Immature natural killer cell (primary cell): ENCODE measurements at regions not wholly inside any gene's neighbourhood (a gene's known extent, or its start where the extent isn't known, plus 50 kb on each side); places are given as distances from the start of the nearest gene placed in this dataset.

Experiments used
- DNase-seq, 3 donors: peaks; one replicate each; pipeline ENCODE4 v3.0.0; 2022; ENCODE audit warnings: mixed read lengths in 1 of 3
- H3K27ac Mint-ChIP-seq, 6 donors: one replicate each; pipeline ENCODE4 v1.8.0; 2020; ENCODE audit warnings: mixed read lengths in 6 of 6, mild to moderate bottlenecking in 5 of 6, inconsistent platforms in 4 of 6, moderate library complexity in 3 of 6
- H3K27me3 Mint-ChIP-seq, 3 donors: one replicate each; pipeline ENCODE4 v1.8.0; 2020 to 2021; ENCODE audit warnings: low read depth in 3 of 3, mild to moderate bottlenecking in 3 of 3, mixed read lengths in 3 of 3, moderate library complexity in 3 of 3, inconsistent platforms in 1 of 3
- H3K36me3 Mint-ChIP-seq, 3 donors: one replicate each; pipeline ENCODE4 v1.8.0; 2020; ENCODE audit warnings: mixed read lengths in 3 of 3, inconsistent platforms in 2 of 3, mild to moderate bottlenecking in 2 of 3
- H3K4me1 Mint-ChIP-seq, 2 donors: one replicate each; pipeline ENCODE4 v1.8.0; 2020; ENCODE audit warnings: inconsistent platforms in 2 of 2, mild to moderate bottlenecking in 2 of 2, mixed read lengths in 2 of 2, moderate library complexity in 1 of 2
- H3K4me3 Mint-ChIP-seq, 5 donors: one replicate each; pipeline ENCODE4 v1.8.0; 2020; ENCODE audit warnings: mild to moderate bottlenecking in 5 of 5, mixed read lengths in 5 of 5, inconsistent platforms in 3 of 5, moderate library complexity in 3 of 5
- H3K9me3 Mint-ChIP-seq, 6 donors: one replicate each; pipeline ENCODE4 v1.8.0; 2020; ENCODE audit warnings: mild to moderate bottlenecking in 6 of 6, mixed read lengths in 6 of 6, inconsistent platforms in 4 of 6, moderate library complexity in 3 of 6

DNA sequence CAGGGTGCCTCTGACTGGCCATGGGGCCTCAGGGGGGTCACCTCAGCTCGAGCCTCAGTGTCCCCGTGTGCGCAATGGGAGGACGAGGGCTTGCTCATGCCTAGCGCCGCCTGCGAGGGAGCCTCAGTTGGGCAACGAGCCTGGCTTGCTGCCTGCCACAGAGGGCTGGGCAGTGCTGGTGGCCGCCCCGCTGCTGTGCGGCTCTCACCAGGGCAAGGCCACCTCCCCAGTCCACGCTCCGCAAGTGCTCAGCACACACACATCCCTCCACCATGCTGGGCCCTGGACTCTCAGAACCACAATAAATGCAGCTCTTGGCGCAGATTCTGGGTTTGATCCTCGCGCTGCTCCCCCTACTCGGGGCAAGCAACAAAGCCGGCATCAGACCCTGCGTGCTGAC, 76.2 kb downstream of the ENGASE start:
- H3K27ac Mint-ChIP-seq = no peak overlapping the region
- no peaks in the 10 kb centered on the region for H3K36me3 Mint-ChIP-seq
- no peaks in the 10 kb centered on the region for H3K4me1 Mint-ChIP-seq
- H3K4me3 Mint-ChIP-seq = no peak overlapping the region
- H3K9me3 Mint-ChIP-seq = no peaks in the 10 kb centered on the region
- H3K27me3 Mint-ChIP-seq = peaks cover 0 to 1% (median 1%) of the 10 kb centered on the region in 3 donors
- no peak for DNase-seq

DNA sequence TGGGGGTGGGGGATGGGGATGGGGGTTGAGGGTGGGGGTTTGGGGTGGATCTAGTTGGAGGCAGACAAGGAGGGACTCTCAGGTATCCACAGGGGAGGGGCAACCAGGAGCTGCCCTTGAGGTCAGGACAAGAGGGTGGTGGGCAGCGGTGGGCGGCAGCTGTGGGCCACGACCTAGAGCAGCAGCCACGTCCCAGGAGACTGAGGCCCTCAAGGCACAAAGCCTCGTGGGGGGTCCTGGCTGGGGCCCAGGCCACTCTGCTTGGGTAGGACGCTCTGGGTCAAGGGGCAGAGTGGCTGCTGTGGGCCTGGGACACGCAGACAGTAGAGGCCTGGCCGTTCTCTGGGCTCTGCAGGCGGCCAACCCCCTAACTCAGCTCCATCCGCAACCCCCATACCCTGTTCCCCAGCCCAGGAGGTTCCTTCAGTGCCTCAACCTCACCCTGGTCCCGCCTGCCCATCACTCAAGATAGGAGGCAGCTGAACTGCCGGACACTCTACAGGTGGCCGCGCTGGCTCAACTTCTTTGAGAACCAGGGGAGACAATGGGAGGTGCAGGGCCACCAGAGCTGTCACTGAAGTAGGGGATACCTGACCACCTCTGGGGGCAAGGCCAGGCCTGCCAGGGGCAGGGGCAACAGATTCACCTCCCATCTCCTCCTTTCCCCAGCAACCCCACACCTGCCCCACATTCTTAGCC, 75.6 kb downstream of the ENGASE start:
- no peak for DNase-seq
- Mint-ChIP-seq H3K36me3 (no peaks in the 10 kb centered on the region), H3K27me3 (peaks cover 0 to 1% (median 1%) of the 10 kb centered on the region in 3 donors), H3K4me1 (no peaks in the 10 kb centered on the region), H3K4me3 (no peak overlapping the region), H3K27ac (no peak overlapping the region), H3K9me3 (no peaks in the 10 kb centered on the region)

DNA sequence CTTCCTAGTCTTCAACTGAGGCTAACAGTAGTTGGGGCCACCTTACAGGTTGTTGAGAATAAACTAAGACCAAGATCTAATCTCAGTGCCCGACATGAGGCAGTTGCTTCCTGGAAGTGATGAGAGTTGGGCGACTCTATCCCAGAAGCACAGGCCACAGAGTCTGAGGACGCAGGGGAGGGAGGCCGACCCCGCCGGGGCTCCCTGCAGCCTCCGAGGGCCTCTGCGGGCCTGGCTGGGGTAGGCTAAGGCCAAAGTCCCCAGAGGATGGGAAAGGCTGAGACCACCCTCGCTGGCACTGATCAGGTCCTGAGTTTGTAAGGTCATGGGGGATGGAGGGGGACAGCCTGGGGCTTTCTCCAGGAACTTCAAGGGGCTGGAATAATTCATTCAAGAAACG, 74.0 kb downstream of the ENGASE start:
- DNase-seq = no peak
- Mint-ChIP-seq H3K4me3 (no peak overlapping the region), H3K27ac (no peak overlapping the region), H3K36me3 (no peaks in the 10 kb centered on the region), H3K9me3 (no peaks in the 10 kb centered on the region), H3K27me3 (peaks cover 0 to 1% (median 1%) of the 10 kb centered on the region in 3 donors), H3K4me1 (no peaks in the 10 kb centered on the region)

GRCh38 chr17:79147746-79148506, 73.3 kb downstream of the ENGASE start:
- H3K36me3 Mint-ChIP-seq = no peaks in the 10 kb centered on the region
- no peak for DNase-seq
- no peak overlapping the region for H3K27ac Mint-ChIP-seq

GRCh38 chr17:79146562-79146961, 71.9 kb downstream of the ENGASE start:
- Mint-ChIP-seq H3K36me3 (no peaks in the 10 kb centered on the region), H3K9me3 (no peaks in the 10 kb centered on the region), H3K27ac (no peak overlapping the region), H3K4me3 (no peak overlapping the region), H3K27me3 (peaks cover 0 to 2% (median 1%) of the 10 kb centered on the region in 3 donors), H3K4me1 (no peaks in the 10 kb centered on the region)
- no peak for DNase-seq

More at GRCh38 chr17:79147746-79148506, 73.3 kb downstream of the ENGASE start:
- Mint-ChIP-seq H3K9me3 (no peaks in the 10 kb centered on the region), H3K27me3 (peaks cover 1 to 2% (median 1%) of the 10 kb centered on the region in 3 donors), H3K4me1 (no peaks in the 10 kb centered on the region), H3K4me3 (no peak overlapping the region)

DNA sequence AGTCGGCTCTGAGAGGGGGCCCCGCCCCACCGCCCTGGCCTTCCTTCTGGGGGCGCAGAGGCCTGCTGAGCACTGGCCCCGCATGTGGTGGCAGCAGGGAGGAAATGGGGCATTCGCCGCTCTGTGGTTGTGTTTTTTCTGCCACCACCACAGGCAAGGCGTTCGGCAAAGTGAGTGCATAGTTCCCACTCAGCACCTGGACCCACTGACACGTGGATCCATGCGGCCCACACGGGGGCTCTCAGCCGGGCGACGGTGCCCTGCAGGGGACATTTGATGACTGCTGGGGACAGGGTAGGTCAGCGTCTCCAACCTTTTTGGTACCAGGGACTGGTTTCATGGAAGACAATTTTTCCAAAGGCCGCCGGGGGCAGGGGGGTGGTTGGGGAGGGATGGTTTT, 70.9 kb downstream of the ENGASE start:
- DNase-seq = no peak
- no peaks in the 10 kb centered on the region for H3K9me3 Mint-ChIP-seq
- no peak overlapping the region for H3K4me3 Mint-ChIP-seq
- no peak overlapping the region for H3K27ac Mint-ChIP-seq
- no peaks in the 10 kb centered on the region for H3K4me1 Mint-ChIP-seq
- peaks cover 0 to 2% (median 1%) of the 10 kb centered on the region in 3 donors for H3K27me3 Mint-ChIP-seq
- no peaks in the 10 kb centered on the region for H3K36me3 Mint-ChIP-seq

DNA sequence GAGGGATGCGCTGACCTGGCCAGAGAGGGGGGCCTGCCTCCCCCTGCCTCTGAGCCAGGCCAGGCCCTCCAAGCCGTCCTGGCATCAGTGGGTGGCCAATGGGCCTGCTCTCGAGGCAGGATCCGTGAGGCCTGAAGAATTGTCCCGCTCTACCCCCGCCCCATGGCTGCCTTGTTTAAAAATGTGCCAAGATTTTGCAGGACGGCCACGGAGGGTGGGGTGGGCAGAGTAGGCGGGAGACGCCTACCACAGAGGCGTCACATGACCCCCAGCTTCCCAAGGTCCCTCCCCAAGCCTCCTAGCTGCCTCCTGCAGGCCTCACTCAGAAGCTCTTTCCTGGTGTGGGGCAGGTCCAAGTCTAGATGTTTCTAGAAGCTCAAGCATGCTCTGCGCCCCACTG, 69.5 kb downstream of the ENGASE start:
- DNase-seq = no peak
- H3K36me3 Mint-ChIP-seq = no peaks in the 10 kb centered on the region
- H3K4me3 Mint-ChIP-seq = no peak overlapping the region
- H3K27ac Mint-ChIP-seq = no peak overlapping the region
- no peaks in the 10 kb centered on the region for H3K4me1 Mint-ChIP-seq
- no peaks in the 10 kb centered on the region for H3K9me3 Mint-ChIP-seq
- H3K27me3 Mint-ChIP-seq = peaks cover 0 to 2% (median 2%) of the 10 kb centered on the region in 3 donors

- Mint-ChIP-seq H3K27ac (no peak overlapping the region), H3K36me3 (no peaks in the 10 kb centered on the region), H3K4me3 (no peak overlapping the region), H3K4me1 (no peaks in the 10 kb centered on the region), H3K9me3 (no peaks in the 10 kb centered on the region), H3K27me3 (peaks cover 2 to 5% (median 2%) of the 10 kb centered on the region in 3 donors)
- no peak for DNase-seq
Observed at GRCh38 chr17:79142375-79142774, 67.8 kb downstream of the ENGASE start.

DNA sequence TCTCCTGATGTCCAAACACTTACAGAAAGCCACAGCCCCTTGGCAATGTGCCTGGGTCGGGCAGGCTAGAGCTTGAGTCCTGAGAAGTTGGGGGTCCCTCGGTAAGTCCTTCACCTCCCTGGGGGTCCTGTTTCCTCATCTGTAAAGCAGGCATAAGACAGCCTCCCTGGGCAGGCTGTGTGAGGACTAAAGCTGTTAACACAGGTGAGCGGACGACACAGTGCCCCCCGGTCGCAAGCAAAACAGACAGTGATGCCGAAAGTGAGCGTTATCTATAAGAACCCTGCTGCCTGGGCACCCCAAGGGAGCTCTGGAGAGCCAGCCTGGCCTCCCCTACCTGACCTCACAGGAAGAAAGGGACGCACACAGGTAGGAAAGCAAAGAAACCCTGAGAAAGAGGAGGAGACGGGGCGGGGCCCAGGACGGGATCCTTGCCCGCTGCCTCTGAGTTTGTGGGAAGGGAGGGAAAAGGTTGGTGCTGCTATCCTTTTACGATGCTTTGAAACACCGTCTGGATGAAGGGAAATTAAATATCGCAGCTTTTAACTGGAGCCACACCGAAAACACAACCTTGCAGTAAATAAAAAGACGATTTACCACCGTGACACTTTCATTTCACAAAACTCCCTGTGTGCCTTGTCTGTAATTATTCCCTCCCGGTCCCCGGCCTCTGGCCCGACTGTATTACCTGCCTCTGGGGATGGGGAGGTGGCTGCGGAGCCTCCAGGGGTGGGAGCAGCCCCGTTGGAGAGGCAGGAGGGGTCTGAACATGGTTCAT, 67.1 kb downstream of the ENGASE start:
- Mint-ChIP-seq H3K27ac (no peak overlapping the region), H3K36me3 (no peaks in the 10 kb centered on the region), H3K4me3 (no peak overlapping the region), H3K4me1 (no peaks in the 10 kb centered on the region), H3K9me3 (no peaks in the 10 kb centered on the region), H3K27me3 (peaks cover 2 to 5% (median 2%) of the 10 kb centered on the region in 3 donors)
- no peak for DNase-seq

- Mint-ChIP-seq H3K9me3 (no peaks in the 10 kb centered on the region), H3K36me3 (no peaks in the 10 kb centered on the region), H3K27ac (no peak overlapping the region), H3K4me3 (no peak overlapping the region), H3K27me3 (peaks cover 2 to 5% (median 2%) of the 10 kb centered on the region in 3 donors), H3K4me1 (no peaks in the 10 kb centered on the region)
- DNase-seq = no peak
Observed at GRCh38 chr17:79138826-79139225, 64.2 kb downstream of the ENGASE start.

- Mint-ChIP-seq H3K27ac (no peak overlapping the region), H3K9me3 (no peaks in the 10 kb centered on the region)
Observed at GRCh38 chr17:79137789-79138165, 63.2 kb downstream of the ENGASE start.

GRCh38 chr17:79137015-79137788, 62.6 kb downstream of the ENGASE start:
- no peak overlapping the region for H3K4me3 Mint-ChIP-seq
- no peaks in the 10 kb centered on the region for H3K9me3 Mint-ChIP-seq
- H3K36me3 Mint-ChIP-seq = no peaks in the 10 kb centered on the region
- no peaks in the 10 kb centered on the region for H3K4me1 Mint-ChIP-seq
- DNase-seq = no peak
- H3K27me3 Mint-ChIP-seq = peaks cover 0 to 5% (median 2%) of the 10 kb centered on the region in 3 donors
- no peak overlapping the region for H3K27ac Mint-ChIP-seq

More at GRCh38 chr17:79137789-79138165, 63.2 kb downstream of the ENGASE start:
- Mint-ChIP-seq H3K4me1 (no peaks in the 10 kb centered on the region), H3K36me3 (no peaks in the 10 kb centered on the region), H3K4me3 (no peak overlapping the region), H3K27me3 (peaks cover 0 to 5% (median 2%) of the 10 kb centered on the region in 3 donors)
- DNase-seq = no peak

- H3K36me3 Mint-ChIP-seq = no peaks in the 10 kb centered on the region
- H3K9me3 Mint-ChIP-seq = no peaks in the 10 kb centered on the region
- no peak for DNase-seq
- H3K4me3 Mint-ChIP-seq = no peak overlapping the region
- H3K27me3 Mint-ChIP-seq = peaks cover 0 to 5% (median 2%) of the 10 kb centered on the region in 3 donors
- no peak overlapping the region for H3K27ac Mint-ChIP-seq
- H3K4me1 Mint-ChIP-seq = no peaks in the 10 kb centered on the region
Observed at GRCh38 chr17:79136596-79136995, 62.0 kb downstream of the ENGASE start.
